MCF 10A (cell line): ENCODE measurements at regions not wholly inside any gene's neighbourhood (a gene's known extent, or its start where the extent isn't known, plus 50 kb on each side); places are given as distances from the start of the nearest gene placed in this dataset.

Experiments used
- BruUV-seq: library from RNA; stranded (reverse); fragments of 400-500 nt; replicated peaks from 2 replicates; lab custom pipeline; 2021; lab: Mats Ljungman, UMichigan
- CTCF ChIA-PET: fragments of 300-600 bp; sonication (Branson Sonifier 250); formaldehyde crosslinking; extraction: SDS; loops from one replicate; lab custom pipeline; 2021; ENCODE audit warnings: antibody characterized with exemption, inconsistent platforms; lab: Yijun Ruan, JAX
- POLR2A ChIA-PET: fragments of 300-600, 350-650 bp; sonication (Branson Sonifier 250); formaldehyde crosslinking; extraction: SDS; loops from one replicate; lab custom pipeline; 2020; ENCODE audit warnings: antibody characterized with exemption, inconsistent platforms; lab: Yijun Ruan, JAX
- DNase-seq: peaks from one replicate; pipeline ENCODE4 v3.0.0-alpha.2; 2018; ENCODE audit not compliant: unreplicated experiment
- H3K27ac Mint-ChIP-seq: one replicate; pipeline ENCODE4 v1.8.0; 2022; ENCODE audit warnings: mild to moderate bottlenecking, low read depth, mixed read lengths; ENCODE audit not compliant: unreplicated experiment
- H3K27me3 Mint-ChIP-seq: one replicate; pipeline ENCODE4 v1.8.0; 2022; ENCODE audit warnings: mixed read lengths; ENCODE audit not compliant: insufficient read depth, unreplicated experiment
- H3K36me3 Mint-ChIP-seq: one replicate; pipeline ENCODE4 v1.8.0; 2022; ENCODE audit warnings: mild to moderate bottlenecking, moderate library complexity, mixed read lengths; ENCODE audit not compliant: insufficient read depth, unreplicated experiment
- H3K4me1 Mint-ChIP-seq: one replicate; pipeline ENCODE4 v1.8.0; 2022; ENCODE audit warnings: mixed read lengths; ENCODE audit not compliant: insufficient read depth, unreplicated experiment
- H3K4me3 Mint-ChIP-seq: one replicate; pipeline ENCODE4 v1.8.0; 2022; ENCODE audit warnings: mild to moderate bottlenecking, moderate library complexity, mixed read lengths; ENCODE audit not compliant: unreplicated experiment
- H3K9me3 Mint-ChIP-seq: one replicate; pipeline ENCODE4 v1.8.0; 2022; ENCODE audit warnings: mixed read lengths; ENCODE audit not compliant: unreplicated experiment
- intact Hi-C: fragments of 100-400 bp; cut with micrococcal nuclease; formaldehyde crosslinking; loops from 2 replicates; pipeline ENCODE4 v1.14.1; 2022
- TF ChIP-seq, protein P1 (sequence below): fragments of 200-600 bp; IDR thresholded peaks from one replicate; pipeline ENCODE4 v1.8.0; 2022; ENCODE audit warnings: antibody characterized with exemption, mild to moderate bottlenecking; ENCODE audit not compliant: unreplicated experiment

DNA sequence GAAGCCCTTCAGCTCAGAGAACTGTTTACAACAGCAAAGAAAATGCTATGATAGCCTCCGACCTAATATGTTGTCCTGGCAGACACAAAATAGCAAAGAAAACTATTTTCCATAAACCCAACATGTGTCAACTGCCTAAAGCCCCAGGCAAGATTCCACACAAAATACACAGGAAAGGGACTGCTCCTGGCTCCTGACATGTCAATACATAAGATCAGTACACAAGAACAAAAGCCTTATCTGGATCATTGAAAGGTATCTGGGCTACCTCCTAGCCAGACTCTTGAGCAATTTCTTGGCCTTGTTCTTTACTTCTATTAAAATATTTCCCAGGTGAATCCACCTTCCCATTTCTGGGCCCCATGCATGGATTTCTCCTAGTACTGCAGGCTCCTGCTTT, 242.3 kb upstream of the GRIP1 start:
- intact Hi-C loops, result no loop called here
- no peaks in the 10 kb centered on the region for H3K27me3 Mint-ChIP-seq
- CTCF ChIA-PET, result no interaction called here
- DNase-seq, result no peak
- H3K4me3 Mint-ChIP-seq, result no peak overlapping the region
- no TSS peak for BruUV-seq
- POLR2A ChIA-PET, result no interaction called here
- no peak overlapping the region for H3K27ac Mint-ChIP-seq
- H3K36me3 Mint-ChIP-seq, result no peaks in the 10 kb centered on the region
- H3K4me1 Mint-ChIP-seq, result no peaks in the 10 kb centered on the region
- TF ChIP-seq, protein P1, sequence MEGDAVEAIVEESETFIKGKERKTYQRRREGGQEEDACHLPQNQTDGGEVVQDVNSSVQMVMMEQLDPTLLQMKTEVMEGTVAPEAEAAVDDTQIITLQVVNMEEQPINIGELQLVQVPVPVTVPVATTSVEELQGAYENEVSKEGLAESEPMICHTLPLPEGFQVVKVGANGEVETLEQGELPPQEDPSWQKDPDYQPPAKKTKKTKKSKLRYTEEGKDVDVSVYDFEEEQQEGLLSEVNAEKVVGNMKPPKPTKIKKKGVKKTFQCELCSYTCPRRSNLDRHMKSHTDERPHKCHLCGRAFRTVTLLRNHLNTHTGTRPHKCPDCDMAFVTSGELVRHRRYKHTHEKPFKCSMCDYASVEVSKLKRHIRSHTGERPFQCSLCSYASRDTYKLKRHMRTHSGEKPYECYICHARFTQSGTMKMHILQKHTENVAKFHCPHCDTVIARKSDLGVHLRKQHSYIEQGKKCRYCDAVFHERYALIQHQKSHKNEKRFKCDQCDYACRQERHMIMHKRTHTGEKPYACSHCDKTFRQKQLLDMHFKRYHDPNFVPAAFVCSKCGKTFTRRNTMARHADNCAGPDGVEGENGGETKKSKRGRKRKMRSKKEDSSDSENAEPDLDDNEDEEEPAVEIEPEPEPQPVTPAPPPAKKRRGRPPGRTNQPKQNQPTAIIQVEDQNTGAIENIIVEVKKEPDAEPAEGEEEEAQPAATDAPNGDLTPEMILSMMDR, result no peak
- no peaks in the 10 kb centered on the region for H3K9me3 Mint-ChIP-seq

- Mint-ChIP-seq H3K27me3 (no peaks in the 10 kb centered on the region), H3K36me3 (peaks cover 6% of the 10 kb centered on the region), H3K9me3 (no peaks in the 10 kb centered on the region), H3K27ac (no peak overlapping the region), H3K4me1 (no peaks in the 10 kb centered on the region), H3K4me3 (no peak overlapping the region)
- TF ChIP-seq, protein P1, result no peak
- CTCF ChIA-PET, result no interaction called here
- POLR2A ChIA-PET, result interaction anchor here (0.7 kb wide), 1 partner anchor 12 kb away, joined by 5 read pairs; no protein-coding TSS in a partner anchor
- no TSS peak for BruUV-seq
- no peak for DNase-seq
- intact Hi-C loops, result no loop called here
Measured at GRCh38 chr12:66925083-66925482, 246.2 kb upstream of the GRIP1 start.

GRCh38 chr12:66929121-66929520, 250.2 kb upstream of the GRIP1 start:
- no TSS peak for BruUV-seq
- TF ChIP-seq, protein P1, result no peak
- DNase-seq, result no peak
- H3K27me3 Mint-ChIP-seq, result peaks cover 11% of the 10 kb centered on the region
- no peaks in the 10 kb centered on the region for H3K9me3 Mint-ChIP-seq
- intact Hi-C loops, result no loop called here
- POLR2A ChIA-PET, result no interaction called here
- no peak overlapping the region for H3K27ac Mint-ChIP-seq
- CTCF ChIA-PET, result no interaction called here
- H3K36me3 Mint-ChIP-seq, result peaks cover 6% of the 10 kb centered on the region
- no peak overlapping the region for H3K4me3 Mint-ChIP-seq
- H3K4me1 Mint-ChIP-seq, result no peaks in the 10 kb centered on the region

DNA sequence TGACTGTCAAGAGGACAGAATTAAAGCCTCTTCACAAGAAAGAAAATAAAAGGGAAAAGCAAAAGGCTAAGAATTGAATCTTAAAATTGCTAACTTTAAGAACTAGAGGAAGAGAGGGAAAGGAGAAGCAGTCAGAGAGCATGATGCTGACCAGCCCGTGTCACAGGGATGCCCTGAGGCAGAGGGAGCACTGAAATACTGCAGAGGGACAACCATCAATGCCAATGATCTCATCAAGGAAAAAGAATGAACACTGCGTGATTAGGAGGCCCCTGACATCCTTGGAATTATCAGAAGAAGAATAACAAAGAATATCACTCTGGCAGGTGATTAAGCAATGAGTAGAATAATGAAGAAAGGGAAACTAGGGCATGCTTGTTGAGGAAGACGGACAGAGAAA, 252.2 kb upstream of the GRIP1 start:
- peaks cover 11% of the 10 kb centered on the region for H3K27me3 Mint-ChIP-seq
- H3K36me3 Mint-ChIP-seq, result peaks cover 6% of the 10 kb centered on the region
- BruUV-seq, result no TSS peak
- no peak overlapping the region for H3K4me3 Mint-ChIP-seq
- no peaks in the 10 kb centered on the region for H3K9me3 Mint-ChIP-seq
- CTCF ChIA-PET, result interaction anchor here (0.5 kb wide), 1 partner anchor 1736 kb away, joined by 4 read pairs; no protein-coding TSS in a partner anchor
- TF ChIP-seq, protein P1, result no peak
- no peaks in the 10 kb centered on the region for H3K4me1 Mint-ChIP-seq
- DNase-seq, result no peak
- no peak overlapping the region for H3K27ac Mint-ChIP-seq
- POLR2A ChIA-PET, result no interaction called here
- intact Hi-C loops, result no loop called here
